Body of pancreas (tissue), 4 donors: ENCODE measurements at regions not wholly inside any gene's neighbourhood (a gene's known extent, or its start where the extent isn't known, plus 50 kb on each side); places are given as distances from the start of the nearest gene placed in this dataset.

Experiments
- ATAC-seq: fragments of 150-250 bp; one replicate; pipeline ENCODE4 v1.9.1; 2016
- DNase-seq, 4 donors: peaks; one replicate each; pipeline ENCODE4 v3.0.0-alpha.2; 2019
- H3K27ac ChIP-seq, 4 donors: fragments of 200-600 bp; sonication (generic); 1 replicate in 3 of 4; 2 replicates in 1 of 4; pipeline versions ENCODE4 v1.5.1 to v1.6.1; 2016 to 2019; ENCODE audit warnings: mild to moderate bottlenecking in 1 of 4, mixed read lengths in 1 of 4, moderate library complexity in 1 of 4
- H3K27me3 ChIP-seq, 2 donors: fragments of 200-600 bp; sonication (generic); one replicate each; pipeline ENCODE4 v1.6.0; 2016; ENCODE audit warnings: mild to moderate bottlenecking in 1 of 2
- H3K36me3 ChIP-seq, 2 donors: fragments of 200-600 bp; sonication (generic); replicated peaks in 1 of 2; 2 replicates each; pipeline ENCODE4 v1.5.1; 2016; ENCODE audit warnings: low read depth in 2 of 2; ENCODE audit not compliant: insufficient read depth in 1 of 2
- H3K4me1 ChIP-seq: fragments of 200-600 bp; sonication (generic); one replicate; pipeline ENCODE4 v1.6.0; 2016
- H3K4me3 ChIP-seq, 2 donors: fragments of 200-600 bp; sonication (generic); 1 replicate in 1 of 2; 2 replicates in 1 of 2; pipeline ENCODE4 v1.5.1; 2016 to 2019
- H3K9me3 ChIP-seq, 3 donors: fragments of 200-600 bp; sonication (generic); 1 replicate in 2 of 3; 2 replicates in 1 of 3; pipeline ENCODE4 v1.5.1; 2016
- CTCF ChIP-seq, 7 experiments: fragments of 450-650 bp in 4 of 7; fragments of 200-600 bp in 3 of 7; sonication (generic) in 3 of 7; IDR thresholded peaks; one replicate each; pipeline ENCODE4 v1.5.1; 2016 to 2019; ENCODE audit warnings: antibody characterized with exemption in 7 of 7
- POLR2A ChIP-seq, 3 donors: fragments of 450-650 bp; IDR thresholded peaks; one replicate each; pipeline ENCODE4 v1.6.1; 2016; ENCODE audit warnings: antibody characterized with exemption in 3 of 3, mild to moderate bottlenecking in 2 of 3
- WGBS, 2 donors: methylation state at CpG; one replicate each; pipeline ENCODE4 v1.1.5; 2017; 5-methylcytosine and 5-hydroxymethylcytosine counted together
- intact Hi-C: fragments of 100-400 bp; cut with DNase I; formaldehyde crosslinking; loops from one replicate; pipeline ENCODE4 v1.15.1; 2023

GRCh38 chr13:102954350-102954749, 108.5 kb downstream of the ERCC5 start:
- WGBS, 2 donors = 61 to 85% methylated on average over 3 of the region's 3 CpGs
- TF ChIP-seq CTCF (IDR thresholded peaks at IDR 0.05) (no peak), POLR2A (IDR thresholded peaks at IDR 0.05) (no peak)
- no peak overlapping the region for H3K27ac ChIP-seq

GRCh38 chr13:102951808-102952207, 106.0 kb downstream of the ERCC5 start:
- DNase-seq (no peak), ATAC-seq (no peak)
- WGBS, 2 donors = 77 to 82% methylated on average over 9 of the region's 9 CpGs
- H3K36me3 ChIP-seq = no peaks in the 10 kb centered on the region
- H3K4me3 ChIP-seq = no peak overlapping the region
- intact Hi-C loops = no loop called here
- no peaks in the 10 kb centered on the region for H3K4me1 ChIP-seq
- H3K27ac ChIP-seq = no peak overlapping the region
- H3K27me3 ChIP-seq = no peaks in the 10 kb centered on the region
- no peak for TF ChIP-seq POLR2A (IDR thresholded peaks at IDR 0.05)
- TF ChIP-seq CTCF (IDR thresholded peaks at IDR 0.05) = no peak
- no peaks in the 10 kb centered on the region for H3K9me3 ChIP-seq

More at GRCh38 chr13:102954350-102954749, 108.5 kb downstream of the ERCC5 start:
- H3K36me3 ChIP-seq = no peaks in the 10 kb centered on the region
- ATAC-seq (no peak), DNase-seq (no peak)
- H3K9me3 ChIP-seq = no peaks in the 10 kb centered on the region
- H3K27me3 ChIP-seq = no peaks in the 10 kb centered on the region
- no peak overlapping the region for H3K4me3 ChIP-seq
- no peaks in the 10 kb centered on the region for H3K4me1 ChIP-seq
- intact Hi-C loops = no loop called here

GRCh38 chr13:102947745-102948405, 102.0 kb downstream of the ERCC5 start:
- DNase-seq (peak in 2 of 4 donors; percentile 3 to 6), ATAC-seq (no peak)
- Histone ChIP-seq H3K4me3 (no peak overlapping the region), H3K27ac (no peak overlapping the region), H3K27me3 (no peaks in the 10 kb centered on the region), H3K36me3 (no peaks in the 10 kb centered on the region), H3K4me1 (no peaks in the 10 kb centered on the region), H3K9me3 (no peaks in the 10 kb centered on the region)
- peak in 3 of 7 experiments; percentile 7 to 21 (median 13) for TF ChIP-seq CTCF (IDR thresholded peaks at IDR 0.05)
- no peak for TF ChIP-seq POLR2A (IDR thresholded peaks at IDR 0.05)
- intact Hi-C loops = no loop called here
- 39 to 44% methylated on average over 8 of the region's 8 CpGs for WGBS, 2 donors

GRCh38 chr13:102945886-102946285, 100.1 kb downstream of the ERCC5 start:
- H3K36me3 ChIP-seq = no peaks in the 10 kb centered on the region
- H3K27ac ChIP-seq = no peak overlapping the region
- no peaks in the 10 kb centered on the region for H3K27me3 ChIP-seq
- ATAC-seq (no peak), DNase-seq (no peak)
- H3K4me1 ChIP-seq = no peaks in the 10 kb centered on the region
- 58 to 67% methylated on average over 4 of the region's 4 CpGs for WGBS, 2 donors
- H3K9me3 ChIP-seq = no peaks in the 10 kb centered on the region
- no peak overlapping the region for H3K4me3 ChIP-seq
- intact Hi-C loops = no loop called here
- TF ChIP-seq POLR2A (IDR thresholded peaks at IDR 0.05) = no peak
- no peak for TF ChIP-seq CTCF (IDR thresholded peaks at IDR 0.05)

- DNase-seq (no peak), ATAC-seq (no peak)
- Histone ChIP-seq H3K9me3 (no peaks in the 10 kb centered on the region), H3K4me3 (no peak overlapping the region), H3K36me3 (no peaks in the 10 kb centered on the region), H3K4me1 (no peaks in the 10 kb centered on the region), H3K27me3 (no peaks in the 10 kb centered on the region), H3K27ac (no peak overlapping the region)
- TF ChIP-seq POLR2A (IDR thresholded peaks at IDR 0.05) = no peak
- no peak for TF ChIP-seq CTCF (IDR thresholded peaks at IDR 0.05)
- 64 to 70% methylated on average over 7 of the region's 7 CpGs for whole genome bisulfite sequencing, 2 donors
- intact Hi-C loops = no loop called here
These were observed 99.5 kb downstream of the ERCC5 start for GRCh38 chr13:102945324-102945815.
